Esophagus muscularis mucosa (tissue), 4 donors: ENCODE measurements at regions not wholly inside any gene's neighbourhood (a gene's known extent, or its start where the extent isn't known, plus 50 kb on each side); places are given as distances from the start of the nearest gene placed in this dataset.

Experiments used
- DNase-seq: peaks from one replicate; pipeline ENCODE4 v3.0.0-alpha.2; 2017; ENCODE audit errors: extremely low spot score
- H3K27ac ChIP-seq, 4 donors: fragments of 200-600 bp; sonication (generic); replicated peaks in 1 of 4; 1 replicate in 3 of 4; 2 replicates in 1 of 4; pipeline ENCODE4 v1.5.1; 2016 to 2019; ENCODE audit warnings: mild to moderate bottlenecking in 1 of 4
- H3K27me3 ChIP-seq, 4 donors: fragments of 200-600 bp; sonication (generic); one replicate each; pipeline versions ENCODE4 v1.5.1 to v1.6.0; 2016 to 2019
- H3K36me3 ChIP-seq, 4 donors: fragments of 200-600 bp; sonication (generic); one replicate each; pipeline ENCODE4 v1.5.1; 2016 to 2019
- H3K4me1 ChIP-seq, 4 donors: fragments of 200-600 bp; sonication (generic); one replicate each; pipeline ENCODE4 v1.5.1; 2016 to 2019
- H3K4me3 ChIP-seq, 4 donors: fragments of 200-600 bp; sonication (generic); 1 replicate in 2 of 4; 2 replicates in 2 of 4; pipeline ENCODE4 v1.5.1; 2016 to 2019; ENCODE audit warnings: mild to moderate bottlenecking in 4 of 4, moderate library complexity in 1 of 4
- H3K9me3 ChIP-seq, 4 donors: fragments of 200-600 bp; sonication (generic); 1 replicate in 3 of 4; 2 replicates in 1 of 4; pipeline ENCODE4 v1.5.1; 2016 to 2019
- EP300 ChIP-seq: sonication (generic); formaldehyde crosslinking; IDR thresholded peaks from one replicate; pipeline ENCODE4 v1.6.1; 2017; ENCODE audit warnings: antibody characterized with exemption
- POLR2A ChIP-seq: fragments of 450-650 bp; IDR thresholded peaks from one replicate; pipeline ENCODE4 v1.6.1; 2017; ENCODE audit warnings: antibody characterized with exemption, moderate library complexity, mild to moderate bottlenecking, low read depth
- POLR2AphosphoS5 ChIP-seq, 2 donors: sonication (generic); formaldehyde crosslinking; IDR thresholded peaks; one replicate each; pipeline ENCODE4 v1.6.1; 2017; ENCODE audit warnings: antibody characterized with exemption in 2 of 2
- WGBS: methylation state at CpG from one replicate; pipeline ENCODE4 v1.1.5; 2018; 5-methylcytosine and 5-hydroxymethylcytosine counted together
- intact Hi-C: fragments of 100-400 bp; cut with DNase I; formaldehyde crosslinking; loops from one replicate; pipeline ENCODE4 v1.15.1; 2023
- TF ChIP-seq, protein P1 (sequence below), 3 experiments: fragments of 200-600 bp in 2 of 3; fragments of 450-650 bp in 1 of 3; sonication (generic) in 2 of 3; IDR thresholded peaks; one replicate each; pipeline ENCODE4 v1.5.1; 2017 to 2019; ENCODE audit warnings: antibody characterized with exemption in 3 of 3, mild to moderate bottlenecking in 2 of 3, moderate library complexity in 1 of 3

DNA sequence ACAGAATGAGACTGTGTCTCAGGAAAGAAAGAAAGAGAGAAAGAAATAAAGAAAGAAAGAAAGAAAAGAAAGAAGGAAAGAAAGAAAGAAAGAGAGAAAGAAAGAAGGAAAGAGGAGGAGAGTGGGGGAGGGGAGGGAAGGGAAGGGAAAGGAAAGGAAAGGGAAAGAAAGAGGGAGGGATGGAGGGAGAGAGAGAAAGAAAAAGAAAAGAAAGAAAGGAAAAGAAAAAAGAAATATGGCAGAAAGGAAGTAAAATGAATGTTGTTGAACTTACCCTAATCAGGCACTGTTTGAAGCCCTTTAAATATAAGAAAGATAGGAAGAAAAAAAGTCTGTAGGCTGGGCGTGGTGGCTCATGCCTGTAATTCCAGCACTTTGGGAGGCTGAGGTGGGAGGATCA lies 276.1 kb downstream of the INSC start:
- no peak overlapping the region for H3K4me3 ChIP-seq
- WGBS = 55% methylated on average over 1 of the region's 1 CpG
- H3K36me3 ChIP-seq = no peaks in the 10 kb centered on the region
- intact Hi-C loops = no loop called here
- peaks cover 0 to 33% (median 7%) of the 10 kb centered on the region in 4 donors for H3K9me3 ChIP-seq
- H3K27me3 ChIP-seq = no peaks in the 10 kb centered on the region
- no peak overlapping the region for H3K27ac ChIP-seq
- H3K4me1 ChIP-seq = no peaks in the 10 kb centered on the region
- TF ChIP-seq, protein P1, sequence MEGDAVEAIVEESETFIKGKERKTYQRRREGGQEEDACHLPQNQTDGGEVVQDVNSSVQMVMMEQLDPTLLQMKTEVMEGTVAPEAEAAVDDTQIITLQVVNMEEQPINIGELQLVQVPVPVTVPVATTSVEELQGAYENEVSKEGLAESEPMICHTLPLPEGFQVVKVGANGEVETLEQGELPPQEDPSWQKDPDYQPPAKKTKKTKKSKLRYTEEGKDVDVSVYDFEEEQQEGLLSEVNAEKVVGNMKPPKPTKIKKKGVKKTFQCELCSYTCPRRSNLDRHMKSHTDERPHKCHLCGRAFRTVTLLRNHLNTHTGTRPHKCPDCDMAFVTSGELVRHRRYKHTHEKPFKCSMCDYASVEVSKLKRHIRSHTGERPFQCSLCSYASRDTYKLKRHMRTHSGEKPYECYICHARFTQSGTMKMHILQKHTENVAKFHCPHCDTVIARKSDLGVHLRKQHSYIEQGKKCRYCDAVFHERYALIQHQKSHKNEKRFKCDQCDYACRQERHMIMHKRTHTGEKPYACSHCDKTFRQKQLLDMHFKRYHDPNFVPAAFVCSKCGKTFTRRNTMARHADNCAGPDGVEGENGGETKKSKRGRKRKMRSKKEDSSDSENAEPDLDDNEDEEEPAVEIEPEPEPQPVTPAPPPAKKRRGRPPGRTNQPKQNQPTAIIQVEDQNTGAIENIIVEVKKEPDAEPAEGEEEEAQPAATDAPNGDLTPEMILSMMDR (IDR thresholded peaks at IDR 0.05) = no peak
- TF ChIP-seq POLR2AphosphoS5 (IDR thresholded peaks at IDR 0.05) = no peak
- no peak for DNase-seq

DNA sequence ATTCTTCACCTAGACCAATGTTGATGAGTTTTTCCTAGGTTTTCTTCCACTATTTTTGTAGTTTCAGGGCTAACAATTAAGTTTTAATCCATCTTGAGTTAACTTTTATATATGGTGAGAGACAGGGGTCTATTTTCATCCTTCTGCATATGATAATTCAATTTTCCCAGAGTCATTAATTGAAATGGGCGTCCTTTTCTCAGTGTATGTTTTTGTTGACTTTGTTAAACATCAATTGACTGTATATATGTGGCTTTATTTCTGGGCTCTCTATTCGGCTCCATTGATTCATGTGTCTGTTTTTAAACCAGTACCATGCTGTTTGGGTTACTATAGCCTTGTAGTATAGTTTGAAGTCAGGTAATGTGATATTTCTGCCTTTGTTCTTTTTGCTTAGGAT lies 282.1 kb downstream of the INSC start:
- Histone ChIP-seq H3K4me3 (no peak overlapping the region), H3K27me3 (no peaks in the 10 kb centered on the region), H3K9me3 (peaks cover 0 to 44% (median 6%) of the 10 kb centered on the region in 4 donors), H3K27ac (no peak overlapping the region), H3K4me1 (no peaks in the 10 kb centered on the region), H3K36me3 (no peaks in the 10 kb centered on the region)
- intact Hi-C loops = no loop called here
- 78% methylated on average over 2 of the region's 2 CpGs for WGBS
- TF ChIP-seq EP300 (no peak), POLR2A (no peak), POLR2AphosphoS5 (IDR thresholded peaks at IDR 0.05) (no peak)
- DNase-seq = no peak

- TF ChIP-seq, protein P1 (IDR thresholded peaks at IDR 0.05) = no peak
- TF ChIP-seq EP300 = no peak
- TF ChIP-seq POLR2AphosphoS5 (IDR thresholded peaks at IDR 0.05) = no peak
- TF ChIP-seq POLR2A = no peak
- intact Hi-C loops = no loop called here
- WGBS = 76% methylated on average over 3 of the region's 3 CpGs
Observed at GRCh38 chr11:15406851-15407351, 292.2 kb downstream of the INSC start.

DNA sequence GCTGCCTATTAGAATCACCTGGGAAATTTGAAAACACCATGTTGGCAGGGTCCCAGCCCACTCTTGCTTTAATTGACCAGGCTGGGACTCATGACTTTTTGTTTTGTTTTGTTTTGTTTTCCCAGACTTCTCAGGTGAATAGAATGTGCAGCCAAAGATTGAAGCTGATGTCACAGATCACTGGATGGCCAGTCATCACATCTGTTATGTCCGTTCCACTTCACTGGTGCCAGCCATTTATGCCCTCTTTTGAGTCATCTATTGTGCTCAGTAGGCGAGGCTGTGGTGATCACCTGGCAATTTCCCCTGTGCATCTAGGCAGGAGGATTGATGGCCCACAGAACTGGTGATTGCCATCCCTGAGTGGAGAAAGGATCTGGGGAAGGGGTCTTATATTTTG lies 297.3 kb downstream of the INSC start:
- TF ChIP-seq POLR2AphosphoS5 (IDR thresholded peaks at IDR 0.05) = no peak
- no peak for TF ChIP-seq POLR2A
- H3K4me3 ChIP-seq = no peak overlapping the region
- 86% methylated on average over 2 of the region's 2 CpGs for WGBS
- intact Hi-C loops = no loop called here
- no peaks in the 10 kb centered on the region for H3K4me1 ChIP-seq
- H3K9me3 ChIP-seq = no peaks in the 10 kb centered on the region
- DNase-seq = no peak
- no peaks in the 10 kb centered on the region for H3K36me3 ChIP-seq
- no peaks in the 10 kb centered on the region for H3K27me3 ChIP-seq
- H3K27ac ChIP-seq = no peak overlapping the region

More at GRCh38 chr11:15406851-15407351, 292.2 kb downstream of the INSC start:
- peaks cover 0 to 10% (median 0%) of the 10 kb centered on the region in 4 donors for H3K9me3 ChIP-seq
- DNase-seq = no peak
- H3K27ac ChIP-seq = no peak overlapping the region
- H3K27me3 ChIP-seq = no peaks in the 10 kb centered on the region
- no peak overlapping the region for H3K4me3 ChIP-seq
- H3K36me3 ChIP-seq = no peaks in the 10 kb centered on the region
- H3K4me1 ChIP-seq = no peaks in the 10 kb centered on the region

- no peak overlapping the region for H3K27ac ChIP-seq
- H3K4me1 ChIP-seq = no peaks in the 10 kb centered on the region
- no peak for DNase-seq
- TF ChIP-seq POLR2A = no peak
- TF ChIP-seq EP300 = no peak
- TF ChIP-seq POLR2AphosphoS5 (IDR thresholded peaks at IDR 0.05) = no peak
- TF ChIP-seq, protein P1 (IDR thresholded peaks at IDR 0.05) = no peak
- H3K4me3 ChIP-seq = no peak overlapping the region
- H3K27me3 ChIP-seq = no peaks in the 10 kb centered on the region
- 52% methylated on average over 3 of the region's 3 CpGs for WGBS
- H3K36me3 ChIP-seq = no peaks in the 10 kb centered on the region
- no peaks in the 10 kb centered on the region for H3K9me3 ChIP-seq
- intact Hi-C loops = no loop called here
Observed at GRCh38 chr11:15418921-15419320, 304.2 kb downstream of the INSC start.

GRCh38 chr11:15419696-15420095 lies 305.0 kb downstream of the INSC start:
- DNase-seq = no peak
- no peaks in the 10 kb centered on the region for H3K36me3 ChIP-seq
- H3K27ac ChIP-seq = no peak overlapping the region
- no peaks in the 10 kb centered on the region for H3K9me3 ChIP-seq
- no peaks in the 10 kb centered on the region for H3K27me3 ChIP-seq
- intact Hi-C loops = no loop called here
- WGBS = 65% methylated on average over 1 of the region's 1 CpG
- no peak overlapping the region for H3K4me3 ChIP-seq
- H3K4me1 ChIP-seq = no peaks in the 10 kb centered on the region
- TF ChIP-seq, protein P1 (IDR thresholded peaks at IDR 0.05) = no peak
- no peak for TF ChIP-seq POLR2A
